GM23338 (cell line): ENCODE measurements at regions not wholly inside any gene's neighbourhood (a gene's known extent, or its start where the extent isn't known, plus 50 kb on each side); places are given as distances from the start of the nearest gene placed in this dataset.

ENCODE experiments used
- ATAC-seq: fragments of 200-7000 bp; cut with Tn5 transposase; 3 replicates; pipeline ENCODE4 v1.9.1; 2020
- DNase-seq: peaks from one replicate; pipeline ENCODE4 v3.0.0-alpha.2; 2015; ENCODE audit warnings: low spot score
- H2AFZ ChIP-seq: fragments of 200-600 bp; sonication (generic); 2 replicates; pipeline ENCODE4 v1.8.0; 2016; ENCODE audit warnings: antibody characterized with exemption, mild to moderate bottlenecking, moderate library complexity
- H3F3A ChIP-seq: fragments of 200-600 bp; sonication (generic); replicated peaks from 2 replicates; pipeline ENCODE4 v1.8.0; 2017; ENCODE audit warnings: antibody characterized with exemption, mixed run types, low read depth
- H3K27ac ChIP-seq: fragments of 200-600 bp; sonication (generic); 2 replicates; pipeline ENCODE4 v1.6.1; 2016; ENCODE audit warnings: low read depth
- H3K27me3 ChIP-seq: fragments of 200-600 bp; sonication (generic); 2 replicates; pipeline ENCODE4 v1.8.0; 2016; ENCODE audit warnings: mild to moderate bottlenecking, mixed run types, moderate library complexity; ENCODE audit not compliant: insufficient read depth
- H3K36me3 ChIP-seq: fragments of 200-600 bp; sonication (generic); 2 replicates; pipeline ENCODE4 v1.8.0; 2016; ENCODE audit warnings: mild to moderate bottlenecking; ENCODE audit not compliant: insufficient read depth
- H3K4me1 ChIP-seq: fragments of 200-600 bp; sonication (generic); 2 replicates; pipeline ENCODE4 v1.8.0; 2016; ENCODE audit warnings: mild to moderate bottlenecking, moderate library complexity; ENCODE audit not compliant: insufficient read depth
- H3K4me2 ChIP-seq: fragments of 200-600 bp; sonication (generic); 2 replicates; pipeline ENCODE4 v1.7.1; 2017; ENCODE audit warnings: mixed run types
- H3K4me3 ChIP-seq: fragments of 200-600 bp; sonication (generic); 2 replicates; pipeline ENCODE4 v1.6.1; 2016; ENCODE audit warnings: mixed run types
- H3K79me2 ChIP-seq: fragments of 200-600 bp; sonication (generic); replicated peaks from 2 replicates; pipeline ENCODE4 v1.8.0; 2017; ENCODE audit warnings: mild to moderate bottlenecking; ENCODE audit not compliant: insufficient read depth
- H3K9me2 ChIP-seq: fragments of 200-600 bp; sonication (generic); 2 replicates; pipeline ENCODE4 v1.8.0; 2017; ENCODE audit not compliant: insufficient read depth
- H4K20me1 ChIP-seq: fragments of 200-600 bp; sonication (generic); replicated peaks from 2 replicates; pipeline ENCODE4 v1.8.0; 2017; ENCODE audit warnings: mild to moderate bottlenecking; ENCODE audit not compliant: insufficient read depth
- H3K27ac Mint-ChIP-seq: 2 replicates; pipeline ENCODE4 v1.8.0; 2020; ENCODE audit warnings: inconsistent platforms, mild to moderate bottlenecking, moderate library complexity, mixed read lengths
- H3K27me3 Mint-ChIP-seq: 3 replicates; pipeline ENCODE4 v1.8.0; 2022; ENCODE audit warnings: low read depth, mild to moderate bottlenecking, moderate library complexity, mixed read lengths, inconsistent platforms; ENCODE audit not compliant: insufficient read depth, poor library complexity
- H3K36me3 Mint-ChIP-seq: 3 replicates; pipeline ENCODE4 v1.8.0; 2021; ENCODE audit warnings: low read depth, mild to moderate bottlenecking, inconsistent platforms, moderate library complexity, mixed read lengths
- H3K4me1 Mint-ChIP-seq: 3 replicates; pipeline ENCODE4 v1.8.0; 2020; ENCODE audit warnings: mild to moderate bottlenecking, inconsistent platforms, mixed read lengths
- H3K4me3 Mint-ChIP-seq: 3 replicates; pipeline ENCODE4 v1.8.0; 2021; ENCODE audit warnings: moderate library complexity, mild to moderate bottlenecking, inconsistent platforms, mixed read lengths
- H3K9me3 Mint-ChIP-seq: 3 replicates; pipeline ENCODE4 v1.8.0; 2020; ENCODE audit warnings: moderate library complexity, mild to moderate bottlenecking, inconsistent platforms, mixed read lengths
- CREB1 ChIP-seq: fragments of 250-450 bp; sonication (Bioruptor Pico); IDR thresholded peaks from 2 replicates; pipeline ENCODE4 v1.5.0; 2020; ENCODE audit warnings: low read depth, mild to moderate bottlenecking, moderate library complexity
- EZH2 ChIP-seq: fragments of 200-600 bp; sonication (generic); IDR thresholded peaks from one replicate; pipeline ENCODE4 v1.8.0; 2017; ENCODE audit warnings: antibody characterized with exemption, mild to moderate bottlenecking, low read depth; ENCODE audit not compliant: unreplicated experiment
- EZH2phosphoT487 ChIP-seq: fragments of 200-600 bp; sonication (generic); IDR thresholded peaks from one replicate; pipeline ENCODE4 v1.8.1; 2018; ENCODE audit warnings: antibody characterized with exemption; ENCODE audit not compliant: unreplicated experiment
- NANOG ChIP-seq: IDR thresholded peaks from 2 replicates; pipeline ENCODE4 v1.6.1; 2016; ENCODE audit warnings: antibody characterized with exemption, borderline replicate concordance
- POLR2AphosphoS5 ChIP-seq: IDR thresholded peaks from 2 replicates; pipeline ENCODE4 v1.6.1; 2016; ENCODE audit warnings: antibody characterized with exemption, low read depth
- REST ChIP-seq: IDR thresholded peaks from one replicate; pipeline ENCODE4 v1.6.1; 2018; ENCODE audit warnings: antibody characterized with exemption; ENCODE audit not compliant: unreplicated experiment
- STAT1 ChIP-seq: IDR thresholded peaks from one replicate; pipeline ENCODE4 v1.6.1; 2016; ENCODE audit warnings: antibody characterized with exemption; ENCODE audit not compliant: unreplicated experiment
- ZNF114 ChIP-seq: fragments of 250-450 bp; sonication (Bioruptor Pico); IDR thresholded peaks from 2 replicates; pipeline ENCODE4 v1.5.0; 2020; ENCODE audit warnings: mild to moderate bottlenecking, moderate library complexity
- ZNF331 ChIP-seq: fragments of 250-450 bp; sonication (Bioruptor Pico); IDR thresholded peaks from 2 replicates; pipeline ENCODE4 v1.5.0; 2020; ENCODE audit warnings: low read depth, mild to moderate bottlenecking, moderate library complexity
- TF ChIP-seq, protein P1 (sequence below), 2 experiments: fragments of 200-600 bp in 1 of 2; sonication (generic) in 1 of 2; conservative IDR thresholded peaks; 2 replicates each; pipeline versions ENCODE4 v1.5.1 to v1.6.1; 2016 to 2017; ENCODE audit warnings: antibody characterized with exemption in 2 of 2, low read depth in 2 of 2, mild to moderate bottlenecking in 2 of 2, moderate library complexity in 1 of 2
- TF ChIP-seq, protein P2 (sequence below): IDR thresholded peaks from 2 replicates; pipeline ENCODE4 v1.6.1; 2016; ENCODE audit warnings: antibody characterized with exemption

DNA sequence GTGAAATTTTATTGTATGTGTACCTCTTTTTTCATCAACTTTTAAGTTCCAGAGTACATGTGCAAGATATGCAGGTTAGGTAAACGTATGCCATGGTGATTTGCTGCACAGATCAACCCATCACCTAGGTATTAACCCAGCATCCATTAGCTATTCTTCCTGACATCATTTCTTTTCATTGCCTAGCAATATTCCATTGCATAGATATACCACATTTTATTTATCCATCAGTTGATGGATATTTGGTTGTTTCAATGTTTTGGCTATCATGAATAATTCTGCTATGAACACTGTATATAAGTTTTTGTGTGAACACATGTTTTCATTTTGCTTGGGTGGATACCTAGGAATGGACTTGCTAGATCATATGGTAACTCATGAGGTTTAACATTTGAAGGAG lies 439.9 kb upstream of the SOX5 start (continued):
- TF ChIP-seq REST, result no peak
- TF ChIP-seq, protein P1, sequence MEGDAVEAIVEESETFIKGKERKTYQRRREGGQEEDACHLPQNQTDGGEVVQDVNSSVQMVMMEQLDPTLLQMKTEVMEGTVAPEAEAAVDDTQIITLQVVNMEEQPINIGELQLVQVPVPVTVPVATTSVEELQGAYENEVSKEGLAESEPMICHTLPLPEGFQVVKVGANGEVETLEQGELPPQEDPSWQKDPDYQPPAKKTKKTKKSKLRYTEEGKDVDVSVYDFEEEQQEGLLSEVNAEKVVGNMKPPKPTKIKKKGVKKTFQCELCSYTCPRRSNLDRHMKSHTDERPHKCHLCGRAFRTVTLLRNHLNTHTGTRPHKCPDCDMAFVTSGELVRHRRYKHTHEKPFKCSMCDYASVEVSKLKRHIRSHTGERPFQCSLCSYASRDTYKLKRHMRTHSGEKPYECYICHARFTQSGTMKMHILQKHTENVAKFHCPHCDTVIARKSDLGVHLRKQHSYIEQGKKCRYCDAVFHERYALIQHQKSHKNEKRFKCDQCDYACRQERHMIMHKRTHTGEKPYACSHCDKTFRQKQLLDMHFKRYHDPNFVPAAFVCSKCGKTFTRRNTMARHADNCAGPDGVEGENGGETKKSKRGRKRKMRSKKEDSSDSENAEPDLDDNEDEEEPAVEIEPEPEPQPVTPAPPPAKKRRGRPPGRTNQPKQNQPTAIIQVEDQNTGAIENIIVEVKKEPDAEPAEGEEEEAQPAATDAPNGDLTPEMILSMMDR (conservative IDR thresholded peaks at IDR 0.05; ENCODE audit: low read depth in 2 of 2), result no peak

DNA sequence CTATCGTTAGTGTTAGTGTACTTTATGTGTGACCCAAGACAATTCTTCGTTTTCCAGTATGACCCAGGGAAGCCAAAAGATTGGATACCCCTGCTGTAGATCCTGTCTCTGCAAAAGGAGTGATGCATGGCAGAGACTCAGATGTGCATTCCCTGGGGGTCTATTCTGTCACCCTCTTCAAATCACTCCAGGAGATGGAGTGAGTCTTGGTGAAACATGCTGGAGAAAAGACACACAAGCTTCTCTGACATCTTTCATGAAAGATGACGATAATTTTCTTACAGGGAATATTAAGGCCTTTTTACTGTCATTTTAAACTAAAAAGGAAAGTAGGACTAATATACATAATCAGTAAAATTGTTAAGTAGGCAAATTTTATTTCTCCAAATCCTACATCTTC lies 437.9 kb upstream of the SOX5 start:
- no peaks in the 10 kb centered on the region for H3K4me1 ChIP-seq
- TF ChIP-seq NANOG (no peak), EZH2 (no peak), STAT1 (no peak), EZH2phosphoT487 (no peak), ZNF114 (no peak), POLR2AphosphoS5 (no peak), REST (no peak), CREB1 (CRISPR knock-in tag) (no peak), ZNF331 (CRISPR knock-in tag) (no peak)
- TF ChIP-seq, protein P1 (conservative IDR thresholded peaks at IDR 0.05; ENCODE audit: low read depth in 2 of 2), result no peak
- TF ChIP-seq, protein P2, sequence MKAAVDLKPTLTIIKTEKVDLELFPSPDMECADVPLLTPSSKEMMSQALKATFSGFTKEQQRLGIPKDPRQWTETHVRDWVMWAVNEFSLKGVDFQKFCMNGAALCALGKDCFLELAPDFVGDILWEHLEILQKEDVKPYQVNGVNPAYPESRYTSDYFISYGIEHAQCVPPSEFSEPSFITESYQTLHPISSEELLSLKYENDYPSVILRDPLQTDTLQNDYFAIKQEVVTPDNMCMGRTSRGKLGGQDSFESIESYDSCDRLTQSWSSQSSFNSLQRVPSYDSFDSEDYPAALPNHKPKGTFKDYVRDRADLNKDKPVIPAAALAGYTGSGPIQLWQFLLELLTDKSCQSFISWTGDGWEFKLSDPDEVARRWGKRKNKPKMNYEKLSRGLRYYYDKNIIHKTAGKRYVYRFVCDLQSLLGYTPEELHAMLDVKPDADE, result no peak
- H3K4me3 ChIP-seq, result no peak overlapping the region
- H3K79me2 ChIP-seq, result no peaks in the 10 kb centered on the region
- H3K9me3 Mint-ChIP-seq, result peaks cover 17% of the 10 kb centered on the region
- H3K27ac ChIP-seq, result no peak overlapping the region
- DNase-seq (no peak), ATAC-seq (no peak)
- no peak overlapping the region for H3K4me3 Mint-ChIP-seq
- H2AFZ ChIP-seq, result no peak overlapping the region
- H3K36me3 Mint-ChIP-seq, result peaks cover 12% of the 10 kb centered on the region; the same call in 2 of the 3 replicates
- no peaks in the 10 kb centered on the region for H4K20me1 ChIP-seq
- H3K9me2 ChIP-seq, result peaks cover 9% of the 10 kb centered on the region
- no peaks in the 10 kb centered on the region for H3K27me3 ChIP-seq
- no peak overlapping the region for H3K4me2 ChIP-seq
- H3F3A ChIP-seq, result no peaks in the 10 kb centered on the region
- no peak overlapping the region for H3K27ac Mint-ChIP-seq
- no peaks in the 10 kb centered on the region for H3K36me3 ChIP-seq
- H3K27me3 Mint-ChIP-seq, result peaks cover 2% of the 10 kb centered on the region
- no peaks in the 10 kb centered on the region for H3K4me1 Mint-ChIP-seq
